OCI-LY1 (cell line): ENCODE measurements at regions not wholly inside any gene's neighbourhood (a gene's known extent, or its start where the extent isn't known, plus 50 kb on each side); places are given as distances from the start of the nearest gene placed in this dataset.
"Not testable (repeated sequence)": the region's sequence is repeated elsewhere in the genome, so short reads cannot be mapped to it uniquely, and the experiment has no call there.

Experiments
- H2AFZ ChIP-seq: fragments of 200-600 bp; sonication (generic), shearing (Covaris generic); 2 replicates; pipeline ENCODE4 v1.6.0; 2014; ENCODE audit warnings: antibody characterized with exemption, mild to moderate bottlenecking, low read length
- H3F3A ChIP-seq: fragments of 200-600 bp; sonication (generic), shearing (Covaris generic); 2 replicates; pipeline ENCODE4 v1.6.0; 2014; ENCODE audit warnings: mild to moderate bottlenecking, antibody characterized with exemption, low read length, moderate library complexity; ENCODE audit not compliant: insufficient read depth
- H3K27ac ChIP-seq: fragments of 200-600 bp; sonication (generic); 2 replicates; pipeline ENCODE4 v1.5.1; 2014; ENCODE audit warnings: low read length, mixed run types, mild to moderate bottlenecking, low read depth; ENCODE audit not compliant: poor library complexity, severe bottlenecking
- H3K27me3 ChIP-seq: fragments of 200-600 bp; sonication (generic); 2 replicates; pipeline ENCODE4 v1.6.0; 2014; ENCODE audit warnings: antibody characterized with exemption, mild to moderate bottlenecking, low read length, moderate library complexity; ENCODE audit not compliant: insufficient read depth
- H3K36me3 ChIP-seq: fragments of 200-600 bp; sonication (generic); 2 replicates; pipeline ENCODE4 v1.6.1; 2014; ENCODE audit warnings: mild to moderate bottlenecking, antibody characterized with exemption, low read length, moderate library complexity, mixed read lengths; ENCODE audit not compliant: insufficient read depth
- H3K4me1 ChIP-seq: fragments of 200-600 bp; sonication (generic); 2 replicates; pipeline ENCODE4 v1.5.1; 2014; ENCODE audit warnings: mild to moderate bottlenecking, low read length, moderate library complexity; ENCODE audit not compliant: insufficient read depth, severe bottlenecking
- H3K4me2 ChIP-seq: fragments of 200-600 bp; sonication (generic), shearing (Covaris generic); 2 replicates; pipeline ENCODE4 v1.6.1; 2014; ENCODE audit warnings: low read length
- H3K4me3 ChIP-seq: fragments of 200-600 bp; sonication (generic); 2 replicates; pipeline ENCODE4 v1.5.1; 2014; ENCODE audit warnings: low read length, low read depth, mild to moderate bottlenecking, mixed read lengths; ENCODE audit not compliant: poor library complexity, severe bottlenecking
- H3K79me2 ChIP-seq: fragments of 200-600 bp; shearing (Covaris generic); 2 replicates; pipeline ENCODE4 v1.6.1; 2016; ENCODE audit warnings: mixed run types, low read length, mixed read lengths; ENCODE audit not compliant: insufficient read depth
- H3K9ac ChIP-seq: fragments of 200-600 bp; sonication (generic), shearing (Covaris generic); 2 replicates; pipeline ENCODE4 v1.6.1; 2014; ENCODE audit warnings: mild to moderate bottlenecking, low read length, mixed read lengths
- H3K9me2 ChIP-seq: fragments of 200-600 bp; sonication (generic), shearing (Covaris generic); 2 replicates; pipeline ENCODE4 v1.6.1; 2014; ENCODE audit warnings: low read depth, mild to moderate bottlenecking, low read length, mixed read lengths
- H3K9me3 ChIP-seq: fragments of 200-600 bp; shearing (Covaris generic); 2 replicates; pipeline ENCODE4 v1.6.1; 2014; ENCODE audit warnings: low read length, mixed read lengths
- H4K20me1 ChIP-seq: fragments of 200-600 bp; sonication (generic), shearing (Covaris generic); 2 replicates; pipeline ENCODE4 v1.6.0; 2016; ENCODE audit warnings: mild to moderate bottlenecking, low read length; ENCODE audit not compliant: insufficient read depth
- EZH2 ChIP-seq: fragments of 200-600 bp; sonication (generic), shearing (Covaris generic); IDR thresholded peaks from 2 replicates; pipeline ENCODE4 v1.8.0; 2017; ENCODE audit warnings: borderline replicate concordance, mixed run types, mild to moderate bottlenecking, antibody characterized with exemption, low read length, moderate library complexity, mixed read lengths
- TF ChIP-seq, protein P1 (sequence below): fragments of 200-600 bp; sonication (generic), shearing (Covaris generic); IDR thresholded peaks from 2 replicates; pipeline ENCODE4 v1.5.1; 2017; ENCODE audit warnings: mild to moderate bottlenecking, antibody characterized with exemption, low read length, moderate library complexity, mixed read lengths

DNA sequence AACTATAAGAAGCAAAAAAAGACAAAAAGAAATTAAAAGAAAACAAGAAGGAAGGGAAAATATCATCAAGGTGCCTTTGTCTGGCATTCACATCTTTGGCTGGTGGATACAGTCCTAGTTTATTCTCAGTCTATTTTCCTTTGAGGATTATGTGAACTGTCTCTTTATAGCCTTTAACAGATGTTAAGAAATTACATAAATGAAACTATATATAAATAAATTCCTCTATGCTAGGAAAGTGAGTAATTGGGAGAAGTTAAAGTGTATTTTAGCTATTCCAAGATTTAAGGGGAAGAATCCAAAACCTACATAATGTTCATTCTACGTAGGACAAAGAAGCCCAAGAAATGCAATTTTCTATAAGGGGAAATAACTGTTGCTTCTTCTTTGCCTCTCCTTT is 316.3 kb downstream of the ADAMTS20 start:
- Histone ChIP-seq H3K4me3 (no peak overlapping the region), H3K79me2 (no peaks in the 10 kb centered on the region), H4K20me1 (no peaks in the 10 kb centered on the region), H3K4me2 (no peak overlapping the region), H3K36me3 (no peaks in the 10 kb centered on the region), H3K4me1 (no peaks in the 10 kb centered on the region), H3K27ac (no peak overlapping the region), H3K9ac (no peak overlapping the region), H3F3A (no peaks in the 10 kb centered on the region), H3K27me3 (no peaks in the 10 kb centered on the region), H2AFZ (no peak overlapping the region), H3K9me3 (no peaks in the 10 kb centered on the region), H3K9me2 (no peaks in the 10 kb centered on the region)
- TF ChIP-seq EZH2 = no peak
- TF ChIP-seq, protein P1, sequence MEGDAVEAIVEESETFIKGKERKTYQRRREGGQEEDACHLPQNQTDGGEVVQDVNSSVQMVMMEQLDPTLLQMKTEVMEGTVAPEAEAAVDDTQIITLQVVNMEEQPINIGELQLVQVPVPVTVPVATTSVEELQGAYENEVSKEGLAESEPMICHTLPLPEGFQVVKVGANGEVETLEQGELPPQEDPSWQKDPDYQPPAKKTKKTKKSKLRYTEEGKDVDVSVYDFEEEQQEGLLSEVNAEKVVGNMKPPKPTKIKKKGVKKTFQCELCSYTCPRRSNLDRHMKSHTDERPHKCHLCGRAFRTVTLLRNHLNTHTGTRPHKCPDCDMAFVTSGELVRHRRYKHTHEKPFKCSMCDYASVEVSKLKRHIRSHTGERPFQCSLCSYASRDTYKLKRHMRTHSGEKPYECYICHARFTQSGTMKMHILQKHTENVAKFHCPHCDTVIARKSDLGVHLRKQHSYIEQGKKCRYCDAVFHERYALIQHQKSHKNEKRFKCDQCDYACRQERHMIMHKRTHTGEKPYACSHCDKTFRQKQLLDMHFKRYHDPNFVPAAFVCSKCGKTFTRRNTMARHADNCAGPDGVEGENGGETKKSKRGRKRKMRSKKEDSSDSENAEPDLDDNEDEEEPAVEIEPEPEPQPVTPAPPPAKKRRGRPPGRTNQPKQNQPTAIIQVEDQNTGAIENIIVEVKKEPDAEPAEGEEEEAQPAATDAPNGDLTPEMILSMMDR = no peak

DNA sequence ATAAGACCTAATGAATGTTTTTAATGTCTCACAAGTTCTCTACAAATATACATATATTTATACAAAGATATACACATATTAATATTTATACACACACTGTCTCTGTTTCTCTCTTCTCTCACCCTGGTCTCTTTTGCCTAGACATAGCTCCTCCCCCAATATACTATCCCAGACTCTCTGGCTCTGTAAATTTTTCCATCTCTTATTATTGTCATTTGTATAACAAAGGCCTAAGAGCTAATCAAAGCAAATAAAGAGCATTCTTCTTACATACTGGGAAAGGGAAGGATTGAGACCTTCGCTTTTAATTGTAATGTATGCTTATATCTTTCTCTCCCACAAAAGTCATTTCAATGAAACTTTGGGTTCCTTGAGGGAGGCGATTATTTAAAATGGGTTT is 318.1 kb downstream of the ADAMTS20 start:
- Histone ChIP-seq H3K4me2 (no peak overlapping the region), H3K27me3 (no peaks in the 10 kb centered on the region), H3K9me2 (no peaks in the 10 kb centered on the region), H3K9ac (no peak overlapping the region), H3K36me3 (no peaks in the 10 kb centered on the region), H3K27ac (no peak overlapping the region), H3K79me2 (no peaks in the 10 kb centered on the region), H4K20me1 (no peaks in the 10 kb centered on the region), H3F3A (no peaks in the 10 kb centered on the region), H2AFZ (no peak overlapping the region), H3K9me3 (no peaks in the 10 kb centered on the region), H3K4me3 (no peak overlapping the region), H3K4me1 (no peaks in the 10 kb centered on the region)
- TF ChIP-seq EZH2 = no peak
- TF ChIP-seq, protein P1 = no peak

DNA sequence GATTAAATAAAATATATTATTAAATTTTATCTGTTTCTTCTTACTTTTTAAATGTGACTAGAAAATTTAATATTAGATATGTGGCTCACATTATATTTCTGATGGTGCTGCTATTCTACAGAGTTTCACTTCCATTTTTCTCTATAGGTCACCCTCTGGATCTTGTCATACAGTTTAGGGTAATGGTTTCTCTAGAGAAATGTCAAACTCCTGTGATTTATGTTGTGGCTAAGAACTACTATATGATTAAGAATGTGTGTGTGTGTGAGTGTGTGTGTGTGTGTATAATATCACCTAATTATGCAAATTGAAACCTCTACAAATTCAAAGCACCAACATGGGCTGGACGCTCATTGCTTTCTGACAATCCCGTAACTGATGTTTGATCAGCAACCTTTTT is 325.9 kb downstream of the ADAMTS20 start:
- Histone ChIP-seq H3K9me3 (no peaks in the 10 kb centered on the region), H3K4me2 (no peak overlapping the region), H2AFZ (no peak overlapping the region), H3K4me1 (no peaks in the 10 kb centered on the region), H3K4me3 (no peak overlapping the region), H3K36me3 (no peaks in the 10 kb centered on the region), H3F3A (no peaks in the 10 kb centered on the region), H3K27me3 (no peaks in the 10 kb centered on the region), H4K20me1 (no peaks in the 10 kb centered on the region), H3K79me2 (no peaks in the 10 kb centered on the region), H3K9ac (no peak overlapping the region), H3K9me2 (no peaks in the 10 kb centered on the region), H3K27ac (no peak overlapping the region)
- no peak for TF ChIP-seq EZH2
- TF ChIP-seq, protein P1 = no peak

DNA sequence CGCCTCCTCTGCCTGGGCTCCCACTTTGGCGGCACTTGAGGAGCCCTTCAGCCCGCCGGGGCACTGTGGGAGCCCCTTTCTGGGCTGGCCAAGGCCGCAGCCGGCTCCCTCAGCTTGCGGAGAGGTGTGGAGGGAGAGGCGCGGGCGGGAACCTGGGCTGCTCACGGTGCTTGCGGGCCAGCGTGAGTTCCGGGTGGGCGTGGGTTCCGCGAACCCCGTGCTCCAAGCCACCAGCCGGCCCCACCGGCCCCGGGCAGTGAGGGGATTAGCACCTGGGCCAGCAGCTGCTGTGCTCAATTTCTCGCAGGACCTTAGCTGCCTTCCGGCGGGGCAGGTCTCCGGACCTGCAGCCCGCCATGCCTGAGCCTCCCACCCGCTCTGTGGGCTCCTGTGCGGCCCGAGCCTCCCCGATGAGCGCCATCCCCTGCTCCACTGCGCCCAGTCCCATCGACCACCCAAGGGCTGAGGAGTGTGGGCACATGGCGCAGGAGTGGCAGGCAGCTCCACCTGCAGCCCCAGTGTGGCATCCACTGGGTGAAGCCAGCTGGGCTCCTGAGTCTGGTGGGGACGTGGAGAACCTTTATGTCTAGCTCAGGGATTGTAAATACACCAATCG is 327.7 kb downstream of the ADAMTS20 start:
- H4K20me1 ChIP-seq, H3K9ac ChIP-seq, H3K4me1 ChIP-seq, H3K9me3 ChIP-seq, H3F3A ChIP-seq, H3K9me2 ChIP-seq, H3K36me3 ChIP-seq, H3K79me2 ChIP-seq, H3K4me2 ChIP-seq, H3K27ac ChIP-seq, H2AFZ ChIP-seq, H3K27me3 ChIP-seq, H3K4me3 ChIP-seq: not testable (repeated sequence)
